Panc1 (cell line): ENCODE measurements at regions not wholly inside any gene's neighbourhood (a gene's known extent, or its start where the extent isn't known, plus 50 kb on each side); places are given as distances from the start of the nearest gene placed in this dataset.

Experiments used
- ATAC-seq: fragments of 200-7000 bp; cut with Tn5 transposase; 2 replicates; pipeline ENCODE4 v1.9.1; 2020; ENCODE audit warnings: mild to moderate bottlenecking, moderate library complexity
- BruUV-seq: library from RNA; stranded (reverse); fragments of 400-500 nt; replicated peaks from 2 replicates; lab custom pipeline; 2021; lab: Mats Ljungman, UMichigan
- CTCF ChIA-PET: fragments of 300-600 bp; sonication (Branson Sonifier 250); formaldehyde crosslinking; loops from one replicate; lab custom pipeline; 2022; ENCODE audit warnings: antibody characterized with exemption; lab: Charles Lee
- POLR2A ChIA-PET: fragments of 300-600 bp; sonication (Branson Sonifier 250); formaldehyde crosslinking; loops from one replicate; lab custom pipeline; 2022; ENCODE audit warnings: antibody characterized with exemption; lab: Charles Lee
- DNase-seq: peaks from one replicate; pipeline ENCODE4 v3.0.0-alpha.2; 2010; ENCODE audit warnings: low read depth, low spot score
- H3K27ac ChIP-seq: 2 replicates; pipeline ENCODE4 v1.5.1; 2011; ENCODE audit warnings: mild to moderate bottlenecking, low read length, inconsistent platforms
- H3K27me3 ChIP-seq: fragments of 200-500 bp; sonication (Bioruptor generic); 2 replicates; pipeline ENCODE4 v1.6.0; 2014; ENCODE audit warnings: low read length, inconsistent platforms; ENCODE audit not compliant: control insufficient read depth, insufficient read depth
- H3K36me3 ChIP-seq: fragments of 200-500 bp; sonication (Bioruptor generic); 2 replicates; pipeline ENCODE4 v1.5.1; 2014; ENCODE audit warnings: inconsistent platforms, mild to moderate bottlenecking, low read length, moderate library complexity; ENCODE audit not compliant: control insufficient read depth, insufficient read depth
- H3K4me1 ChIP-seq: 2 replicates; pipeline ENCODE4 v1.5.1; 2011; ENCODE audit warnings: inconsistent platforms, mild to moderate bottlenecking, low read length, moderate library complexity; ENCODE audit not compliant: control insufficient read depth, insufficient read depth
- H3K4me3 ChIP-seq, 2 experiments: 2 replicates each; pipeline ENCODE4 v1.5.1; 2011 to 2012; ENCODE audit warnings: low read depth in 2 of 2, low read length in 2 of 2, mild to moderate bottlenecking in 2 of 2, inconsistent platforms in 1 of 2, moderate library complexity in 1 of 2
- H3K9me3 ChIP-seq: fragments of 200-500 bp; sonication (Bioruptor generic); 2 replicates; pipeline ENCODE4 v1.5.1; 2014; ENCODE audit warnings: low read depth, mild to moderate bottlenecking, inconsistent platforms, low read length, moderate library complexity; ENCODE audit not compliant: control insufficient read depth, insufficient read depth
- POLR2AphosphoS5 ChIP-seq: IDR thresholded peaks from 2 replicates; pipeline ENCODE4 v1.6.1; 2012; ENCODE audit warnings: mild to moderate bottlenecking, low read depth, low read length, moderate library complexity
- SIN3A ChIP-seq: IDR thresholded peaks from 2 replicates; pipeline ENCODE4 v1.6.1; 2012; ENCODE audit warnings: low read depth, mild to moderate bottlenecking, low read length, moderate library complexity, borderline replicate concordance; ENCODE audit not compliant: insufficient read depth
- TCF7L2 ChIP-seq: IDR thresholded peaks from 2 replicates; pipeline ENCODE4 v1.6.1; 2011; ENCODE audit warnings: mild to moderate bottlenecking, low read depth, low read length, inconsistent platforms
- in situ Hi-C: cut with HindIII; loops from 2 replicates; pipeline ENCODE4 v1.10.0; 2016; ENCODE audit warnings: low sequenced_read_pairs, low pct_unique_long_range_greater_than_20kb
- intact Hi-C: fragments of 100-400 bp; cut with micrococcal nuclease; formaldehyde crosslinking; loops from one replicate; pipeline ENCODE4 v1.10.0; 2022; ENCODE audit not compliant: unreplicated experiment
- TF ChIP-seq, protein P1 (sequence below), 2 experiments: IDR thresholded peaks; 2 replicates each; pipeline ENCODE4 v1.6.1; 2011 to 2012; ENCODE audit warnings: low read depth in 2 of 2, control low read depth in 1 of 2, low read length in 1 of 2, mild to moderate bottlenecking in 1 of 2, moderate library complexity in 1 of 2; ENCODE audit not compliant: insufficient read depth in 1 of 2
- TF ChIP-seq, protein P2 (sequence below): fragments of 450-650 bp; IDR thresholded peaks from 2 replicates; pipeline ENCODE4 v1.5.1; 2017; ENCODE audit warnings: mild to moderate bottlenecking

GRCh38 chr2:105584435-105585010 is 160.2 kb upstream of the NCK2 start:
- no peak overlapping the region for H3K27ac ChIP-seq
- ChIA-PET CTCF (no interaction called here), POLR2A (no interaction called here)
- DNase-seq = no peak
- ATAC-seq = no peak
- no TSS peak for BruUV-seq
- intact Hi-C loops = no loop called here
- no peaks in the 10 kb centered on the region for H3K27me3 ChIP-seq
- H3K4me1 ChIP-seq = no peaks in the 10 kb centered on the region
- H3K4me3 ChIP-seq = no peak overlapping the region
- TF ChIP-seq TCF7L2 (no peak), POLR2AphosphoS5 (no peak), SIN3A (no peak)
- TF ChIP-seq, protein P1, sequence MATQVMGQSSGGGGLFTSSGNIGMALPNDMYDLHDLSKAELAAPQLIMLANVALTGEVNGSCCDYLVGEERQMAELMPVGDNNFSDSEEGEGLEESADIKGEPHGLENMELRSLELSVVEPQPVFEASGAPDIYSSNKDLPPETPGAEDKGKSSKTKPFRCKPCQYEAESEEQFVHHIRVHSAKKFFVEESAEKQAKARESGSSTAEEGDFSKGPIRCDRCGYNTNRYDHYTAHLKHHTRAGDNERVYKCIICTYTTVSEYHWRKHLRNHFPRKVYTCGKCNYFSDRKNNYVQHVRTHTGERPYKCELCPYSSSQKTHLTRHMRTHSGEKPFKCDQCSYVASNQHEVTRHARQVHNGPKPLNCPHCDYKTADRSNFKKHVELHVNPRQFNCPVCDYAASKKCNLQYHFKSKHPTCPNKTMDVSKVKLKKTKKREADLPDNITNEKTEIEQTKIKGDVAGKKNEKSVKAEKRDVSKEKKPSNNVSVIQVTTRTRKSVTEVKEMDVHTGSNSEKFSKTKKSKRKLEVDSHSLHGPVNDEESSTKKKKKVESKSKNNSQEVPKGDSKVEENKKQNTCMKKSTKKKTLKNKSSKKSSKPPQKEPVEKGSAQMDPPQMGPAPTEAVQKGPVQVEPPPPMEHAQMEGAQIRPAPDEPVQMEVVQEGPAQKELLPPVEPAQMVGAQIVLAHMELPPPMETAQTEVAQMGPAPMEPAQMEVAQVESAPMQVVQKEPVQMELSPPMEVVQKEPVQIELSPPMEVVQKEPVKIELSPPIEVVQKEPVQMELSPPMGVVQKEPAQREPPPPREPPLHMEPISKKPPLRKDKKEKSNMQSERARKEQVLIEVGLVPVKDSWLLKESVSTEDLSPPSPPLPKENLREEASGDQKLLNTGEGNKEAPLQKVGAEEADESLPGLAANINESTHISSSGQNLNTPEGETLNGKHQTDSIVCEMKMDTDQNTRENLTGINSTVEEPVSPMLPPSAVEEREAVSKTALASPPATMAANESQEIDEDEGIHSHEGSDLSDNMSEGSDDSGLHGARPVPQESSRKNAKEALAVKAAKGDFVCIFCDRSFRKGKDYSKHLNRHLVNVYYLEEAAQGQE (IDR thresholded peaks at IDR 0.05; ENCODE audit: insufficient read depth in 1 of 2, low read depth in 2 of 2, low read length in 1 of 2) = no peak
- TF ChIP-seq, protein P2, sequence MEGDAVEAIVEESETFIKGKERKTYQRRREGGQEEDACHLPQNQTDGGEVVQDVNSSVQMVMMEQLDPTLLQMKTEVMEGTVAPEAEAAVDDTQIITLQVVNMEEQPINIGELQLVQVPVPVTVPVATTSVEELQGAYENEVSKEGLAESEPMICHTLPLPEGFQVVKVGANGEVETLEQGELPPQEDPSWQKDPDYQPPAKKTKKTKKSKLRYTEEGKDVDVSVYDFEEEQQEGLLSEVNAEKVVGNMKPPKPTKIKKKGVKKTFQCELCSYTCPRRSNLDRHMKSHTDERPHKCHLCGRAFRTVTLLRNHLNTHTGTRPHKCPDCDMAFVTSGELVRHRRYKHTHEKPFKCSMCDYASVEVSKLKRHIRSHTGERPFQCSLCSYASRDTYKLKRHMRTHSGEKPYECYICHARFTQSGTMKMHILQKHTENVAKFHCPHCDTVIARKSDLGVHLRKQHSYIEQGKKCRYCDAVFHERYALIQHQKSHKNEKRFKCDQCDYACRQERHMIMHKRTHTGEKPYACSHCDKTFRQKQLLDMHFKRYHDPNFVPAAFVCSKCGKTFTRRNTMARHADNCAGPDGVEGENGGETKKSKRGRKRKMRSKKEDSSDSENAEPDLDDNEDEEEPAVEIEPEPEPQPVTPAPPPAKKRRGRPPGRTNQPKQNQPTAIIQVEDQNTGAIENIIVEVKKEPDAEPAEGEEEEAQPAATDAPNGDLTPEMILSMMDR = no peak
- H3K9me3 ChIP-seq = no peaks in the 10 kb centered on the region
- no peaks in the 10 kb centered on the region for H3K36me3 ChIP-seq
- in situ Hi-C loops = no loop called here

GRCh38 chr2:105582952-105583660 is 161.6 kb upstream of the NCK2 start:
- ChIA-PET CTCF (no interaction called here), POLR2A (no interaction called here)
- no peak for DNase-seq
- H3K4me1 ChIP-seq = no peaks in the 10 kb centered on the region
- intact Hi-C loops = no loop called here
- H3K27me3 ChIP-seq = no peaks in the 10 kb centered on the region
- no peaks in the 10 kb centered on the region for H3K9me3 ChIP-seq
- no peak for TF ChIP-seq SIN3A
- TF ChIP-seq POLR2AphosphoS5 = no peak
- no peak for TF ChIP-seq TCF7L2
- TF ChIP-seq, protein P2 = no peak
- TF ChIP-seq, protein P1 (IDR thresholded peaks at IDR 0.05; ENCODE audit: insufficient read depth in 1 of 2, low read depth in 2 of 2, low read length in 1 of 2) = no peak
- ATAC-seq = no peak
- H3K4me3 ChIP-seq = no peak overlapping the region
- in situ Hi-C loops = no loop called here
- no TSS peak for BruUV-seq
- no peaks in the 10 kb centered on the region for H3K36me3 ChIP-seq
- no peak overlapping the region for H3K27ac ChIP-seq
